ENCODE measurements at regions not wholly inside any gene's neighbourhood (a gene's known extent, or its start where the extent isn't known, plus 50 kb on each side); places are given as distances from the start of the nearest gene placed in this dataset.

GRCh38 chr2:203812294-203813221 lies 55.0 kb upstream of the CTLA4 start:
- TF ChIP-seq POLR2A (IDR thresholded peaks at IDR 0.05) (no peak), CTCF (IDR thresholded peaks at IDR 0.05) (no peak)

Measured in uterus (tissue), 2 donors.